ENCODE measurements at regions not wholly inside any gene's neighbourhood (a gene's known extent, or its start where the extent isn't known, plus 50 kb on each side); places are given as distances from the start of the nearest gene placed in this dataset.

DNA sequence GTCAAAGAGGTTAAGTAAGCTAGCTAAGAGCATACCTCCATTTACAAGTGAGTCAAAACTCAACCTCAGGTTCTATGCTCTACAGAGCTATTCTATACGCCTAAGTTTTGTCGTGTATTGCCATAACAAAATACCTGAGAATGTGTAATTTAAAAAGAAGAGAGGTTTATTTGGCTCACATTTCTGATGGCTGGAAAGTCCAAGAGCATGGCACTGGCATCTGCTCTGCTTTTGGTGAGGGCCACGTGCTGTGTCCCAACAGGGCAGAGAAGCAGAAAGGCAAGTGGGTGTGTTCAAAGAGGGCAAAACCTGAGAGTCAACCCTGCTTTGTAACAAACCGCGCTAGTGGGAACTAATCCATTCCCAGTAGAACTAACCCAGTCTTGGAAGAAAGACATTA lies 60.9 kb upstream of the POU2F1 start:
- ChIA-PET CTCF (no interaction called here), POLR2A (no interaction called here)
- no peak for DNase-seq (ENCODE audit: extremely low spot score)
- TF ChIP-seq TARDBP (IDR thresholded peaks at IDR 0.05) (no peak), FOXK2 (IDR thresholded peaks at IDR 0.05) (no peak), LEF1 (IDR thresholded peaks at IDR 0.05; ENCODE audit: borderline replicate concordance) (no peak), SP1 (IDR thresholded peaks at IDR 0.05) (no peak), ELF4 (IDR thresholded peaks at IDR 0.05) (no peak), HDGF (IDR thresholded peaks at IDR 0.05; ENCODE audit: borderline replicate concordance) (no peak), NFRKB (IDR thresholded peaks at IDR 0.05) (no peak), CTBP1 (IDR thresholded peaks at IDR 0.05; ENCODE audit: borderline replicate concordance) (no peak), FOXM1 (IDR thresholded peaks at IDR 0.05; ENCODE audit: borderline replicate concordance) (no peak), SUZ12 (IDR thresholded peaks at IDR 0.05) (no peak), L3MBTL2 (conservative IDR thresholded peaks at IDR 0.05) (no peak), ZNF384 (IDR thresholded peaks at IDR 0.05) (no peak), BHLHE40 (IDR thresholded peaks at IDR 0.05; ENCODE audit: borderline replicate concordance) (no peak), FOXA1 (IDR thresholded peaks at IDR 0.05) (no peak), ARNT (IDR thresholded peaks at IDR 0.05) (no peak)
- TF ChIP-seq, protein P1, sequence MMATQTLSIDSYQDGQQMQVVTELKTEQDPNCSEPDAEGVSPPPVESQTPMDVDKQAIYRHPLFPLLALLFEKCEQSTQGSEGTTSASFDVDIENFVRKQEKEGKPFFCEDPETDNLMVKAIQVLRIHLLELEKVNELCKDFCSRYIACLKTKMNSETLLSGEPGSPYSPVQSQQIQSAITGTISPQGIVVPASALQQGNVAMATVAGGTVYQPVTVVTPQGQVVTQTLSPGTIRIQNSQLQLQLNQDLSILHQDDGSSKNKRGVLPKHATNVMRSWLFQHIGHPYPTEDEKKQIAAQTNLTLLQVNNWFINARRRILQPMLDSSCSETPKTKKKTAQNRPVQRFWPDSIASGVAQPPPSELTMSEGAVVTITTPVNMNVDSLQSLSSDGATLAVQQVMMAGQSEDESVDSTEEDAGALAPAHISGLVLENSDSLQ (IDR thresholded peaks at IDR 0.05) = no peak

DNA sequence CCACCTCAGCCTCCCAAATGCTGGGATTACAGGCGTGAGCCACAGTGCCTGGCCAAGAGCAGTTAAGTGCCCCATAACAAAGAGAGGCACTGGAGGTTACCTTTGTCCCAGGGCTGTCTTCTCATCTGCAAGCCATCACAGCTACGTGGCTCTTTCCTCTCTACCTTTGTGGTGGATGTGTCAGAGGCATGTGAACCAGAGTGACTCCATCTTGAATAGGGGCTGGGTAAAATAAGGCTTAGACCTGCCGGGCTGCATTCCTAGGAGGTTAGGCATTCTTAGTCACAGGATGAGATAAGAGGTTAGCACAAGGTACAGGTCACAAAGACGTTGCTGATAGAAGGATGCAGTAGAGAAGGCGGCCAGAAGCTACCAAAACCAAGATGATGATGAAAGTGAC lies 59.4 kb upstream of the POU2F1 start:
- ChIA-PET POLR2A (no interaction called here), CTCF (no interaction called here)
- DNase-seq (ENCODE audit: extremely low spot score) = no peak
- TF ChIP-seq NFRKB (IDR thresholded peaks at IDR 0.05) (no peak), ELF4 (IDR thresholded peaks at IDR 0.05) (no peak), SP1 (IDR thresholded peaks at IDR 0.05) (no peak), BHLHE40 (IDR thresholded peaks at IDR 0.05; ENCODE audit: borderline replicate concordance) (no peak), FOXK2 (IDR thresholded peaks at IDR 0.05) (no peak), FOXA1 (IDR thresholded peaks at IDR 0.05) (no peak), CTBP1 (IDR thresholded peaks at IDR 0.05; ENCODE audit: borderline replicate concordance) (no peak), LEF1 (IDR thresholded peaks at IDR 0.05; ENCODE audit: borderline replicate concordance) (no peak), HDGF (IDR thresholded peaks at IDR 0.05; ENCODE audit: borderline replicate concordance) (no peak), FOXM1 (IDR thresholded peaks at IDR 0.05; ENCODE audit: borderline replicate concordance) (no peak), L3MBTL2 (conservative IDR thresholded peaks at IDR 0.05) (no peak)
- TF ChIP-seq, protein P1 (IDR thresholded peaks at IDR 0.05) = no peak

DNA sequence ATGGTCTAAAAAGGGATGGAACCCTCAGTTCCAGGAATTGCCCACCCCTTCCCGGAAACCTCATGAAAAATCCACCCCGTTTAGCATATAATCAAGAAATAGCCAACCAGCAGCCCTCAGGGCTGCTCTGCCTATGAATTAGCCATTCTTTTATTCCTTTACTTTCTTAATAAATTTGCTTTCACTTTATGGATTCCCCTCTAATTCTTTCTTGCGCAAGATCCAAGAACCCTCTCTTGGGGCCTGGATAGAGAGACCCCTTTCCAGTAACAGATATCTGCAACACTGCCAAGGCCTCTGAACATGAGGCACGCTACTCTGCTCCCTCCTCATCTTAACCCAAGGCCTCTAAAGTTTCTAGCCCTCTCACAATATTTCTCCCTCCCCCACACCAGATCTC lies 58.9 kb upstream of the POU2F1 start:
- ChIA-PET CTCF (no interaction called here), POLR2A (no interaction called here)
- no peak for TF ChIP-seq NFRKB (IDR thresholded peaks at IDR 0.05)
- TF ChIP-seq, protein P1 (IDR thresholded peaks at IDR 0.05) = no peak
- no peak for TF ChIP-seq LEF1 (IDR thresholded peaks at IDR 0.05; ENCODE audit: borderline replicate concordance)
- no peak for TF ChIP-seq SP1 (IDR thresholded peaks at IDR 0.05)
- TF ChIP-seq BHLHE40 (IDR thresholded peaks at IDR 0.05; ENCODE audit: borderline replicate concordance) = no peak
- no peak for TF ChIP-seq CTBP1 (IDR thresholded peaks at IDR 0.05; ENCODE audit: borderline replicate concordance)
- no peak for TF ChIP-seq FOXA1 (IDR thresholded peaks at IDR 0.05)
- no peak for TF ChIP-seq FOXM1 (IDR thresholded peaks at IDR 0.05; ENCODE audit: borderline replicate concordance)
- no peak for TF ChIP-seq ZNF384 (IDR thresholded peaks at IDR 0.05)
- TF ChIP-seq ELF4 (IDR thresholded peaks at IDR 0.05) = no peak
- DNase-seq (ENCODE audit: extremely low spot score) = no peak

DNA sequence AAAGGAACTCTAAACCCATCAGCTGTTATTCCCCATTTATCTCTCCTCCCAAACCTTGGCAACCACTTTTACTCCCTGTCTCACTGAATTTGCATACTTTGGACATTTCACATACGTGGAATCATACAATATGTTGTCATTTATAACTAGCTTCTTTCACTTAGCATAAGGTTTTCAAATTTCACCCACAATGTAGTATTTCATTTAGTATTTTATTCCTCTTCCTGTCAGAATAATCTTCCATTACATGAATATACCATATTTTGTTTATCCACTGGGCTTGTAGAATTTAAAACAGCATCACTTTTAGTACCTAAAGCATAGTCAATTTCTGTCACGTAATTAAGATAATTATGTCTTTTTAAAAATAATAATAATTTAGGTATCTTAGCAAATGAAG lies 55.5 kb upstream of the POU2F1 start:
- DNase-seq (ENCODE audit: extremely low spot score) = no peak
- no peak for TF ChIP-seq LEF1 (IDR thresholded peaks at IDR 0.05; ENCODE audit: borderline replicate concordance)
- TF ChIP-seq ARNT (IDR thresholded peaks at IDR 0.05) = no peak
- TF ChIP-seq FOXM1 (IDR thresholded peaks at IDR 0.05; ENCODE audit: borderline replicate concordance) = no peak
- TF ChIP-seq NFRKB (IDR thresholded peaks at IDR 0.05) = no peak
- no peak for TF ChIP-seq SUZ12 (IDR thresholded peaks at IDR 0.05)
- TF ChIP-seq HDGF (IDR thresholded peaks at IDR 0.05; ENCODE audit: borderline replicate concordance) = no peak
- no peak for TF ChIP-seq CTBP1 (IDR thresholded peaks at IDR 0.05; ENCODE audit: borderline replicate concordance)
- no peak for TF ChIP-seq BHLHE40 (IDR thresholded peaks at IDR 0.05; ENCODE audit: borderline replicate concordance)
- CTCF ChIA-PET = no interaction called here
- POLR2A ChIA-PET = interaction anchor here (1.6 to 2.2 kb wide), 2 partner anchors 10 to 55 kb away, joined by 4 to 15 read pairs; partner anchors contain the start of gene POU2F1

DNA sequence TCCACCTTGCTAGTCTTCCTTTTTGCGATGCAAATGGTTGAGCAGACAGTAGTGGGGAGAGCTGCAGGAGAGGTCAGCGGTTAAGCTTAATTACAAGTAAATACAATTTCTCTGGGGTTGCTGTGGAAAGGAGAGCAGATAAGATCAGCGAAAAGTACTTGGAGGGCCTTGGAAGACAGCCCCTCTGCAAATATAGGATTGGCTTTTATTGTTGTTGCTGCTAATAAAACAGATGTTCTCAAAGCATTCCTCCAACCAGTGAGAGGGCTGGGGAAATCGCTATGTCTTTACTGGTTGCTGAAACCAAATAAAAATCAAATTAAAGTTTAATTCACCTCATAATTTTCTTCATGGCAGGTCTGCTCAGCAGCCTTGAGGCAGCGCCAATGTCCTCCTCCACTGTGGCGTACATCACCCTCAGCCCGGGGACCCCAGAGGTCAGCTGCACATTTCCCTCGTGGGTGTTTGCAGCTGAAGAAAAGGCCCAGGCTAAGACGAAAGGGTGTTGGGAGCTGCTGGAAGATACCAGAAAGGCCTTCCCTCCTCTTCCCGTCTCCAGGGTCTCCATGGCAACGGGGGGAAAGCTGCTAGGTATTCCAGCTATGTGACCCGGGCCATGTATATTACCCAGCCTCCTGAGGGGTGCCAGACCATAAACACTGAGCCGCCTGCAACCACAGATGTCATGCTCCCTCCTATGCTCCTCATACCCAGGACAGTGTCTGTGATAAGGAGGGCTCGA lies 54.6 kb upstream of the POU2F1 start:
- ChIA-PET CTCF (no interaction called here), POLR2A (interaction anchor here (0.6 to 2.2 kb wide), 3 partner anchors 9 to 54 kb away, joined by 3 to 15 read pairs (median 4); partner anchors contain the start of gene POU2F1)
- TF ChIP-seq BHLHE40 (IDR thresholded peaks at IDR 0.05; ENCODE audit: borderline replicate concordance) (no peak), FOXM1 (IDR thresholded peaks at IDR 0.05; ENCODE audit: borderline replicate concordance) (no peak)
- TF ChIP-seq, protein P1 (IDR thresholded peaks at IDR 0.05) = no peak
- peak; percentile 35 for DNase-seq (ENCODE audit: extremely low spot score)

DNA sequence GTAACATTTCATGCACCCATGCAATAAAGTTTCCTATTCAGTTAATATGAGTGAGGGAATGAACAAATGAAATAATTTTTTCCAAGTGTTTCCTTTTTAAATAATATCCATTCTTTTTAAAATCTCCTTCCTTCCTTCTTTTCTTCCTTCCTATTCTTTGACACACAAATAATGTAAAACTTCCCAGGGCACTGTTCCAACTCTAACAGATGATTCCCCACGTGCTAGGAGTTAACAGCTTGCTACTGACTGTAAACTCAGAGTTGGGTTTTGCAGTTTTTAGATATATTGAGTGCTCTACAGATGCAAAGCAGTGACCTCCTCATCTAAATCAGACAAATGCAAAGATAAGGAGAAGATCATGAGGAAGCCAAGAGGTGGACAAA lies 54.0 kb upstream of the POU2F1 start:
- ChIA-PET CTCF (no interaction called here), POLR2A (interaction anchor here (2.2 kb wide), 1 partner anchor 53 kb away, joined by 15 read pairs; the partner anchor contains the start of gene POU2F1)
- DNase-seq (ENCODE audit: extremely low spot score) = no peak
- TF ChIP-seq TARDBP (IDR thresholded peaks at IDR 0.05) (no peak), NFRKB (IDR thresholded peaks at IDR 0.05) (no peak), ELF4 (IDR thresholded peaks at IDR 0.05) (no peak), SUZ12 (IDR thresholded peaks at IDR 0.05) (no peak), CTBP1 (IDR thresholded peaks at IDR 0.05; ENCODE audit: borderline replicate concordance) (no peak), FOXA1 (IDR thresholded peaks at IDR 0.05) (no peak), BHLHE40 (IDR thresholded peaks at IDR 0.05; ENCODE audit: borderline replicate concordance) (no peak), ZNF384 (IDR thresholded peaks at IDR 0.05) (no peak), SP1 (IDR thresholded peaks at IDR 0.05) (no peak), HDGF (IDR thresholded peaks at IDR 0.05; ENCODE audit: borderline replicate concordance) (no peak), FOXM1 (IDR thresholded peaks at IDR 0.05; ENCODE audit: borderline replicate concordance) (no peak), L3MBTL2 (conservative IDR thresholded peaks at IDR 0.05) (no peak), ARNT (IDR thresholded peaks at IDR 0.05) (no peak), LEF1 (IDR thresholded peaks at IDR 0.05; ENCODE audit: borderline replicate concordance) (no peak), FOXK2 (IDR thresholded peaks at IDR 0.05) (no peak)
- TF ChIP-seq, protein P1 (IDR thresholded peaks at IDR 0.05) = no peak

Measured in HEK293T (cell line).